SJCRH30 (cell line): ENCODE measurements at regions not wholly inside any gene's neighbourhood (a gene's known extent, or its start where the extent isn't known, plus 50 kb on each side); places are given as distances from the start of the nearest gene placed in this dataset.
"Not testable (repeated sequence)": the region's sequence is repeated elsewhere in the genome, so short reads cannot be mapped to it uniquely, and the experiment has no call there.

ENCODE experiments used
- DNase-seq, 2 experiments: peaks; one replicate each; pipeline ENCODE4 v3.0.0-alpha.2; 2015 to 2020
- H3K27ac ChIP-seq: fragments of 250-450 bp; sonication (Bioruptor Pico); 2 replicates; pipeline ENCODE4 v1.5.1; 2020; ENCODE audit warnings: mild to moderate bottlenecking, moderate library complexity
- H3K27me3 ChIP-seq: fragments of 250-450 bp; sonication (Bioruptor Pico); 2 replicates; pipeline ENCODE4 v1.5.1; 2020; ENCODE audit warnings: mild to moderate bottlenecking, moderate library complexity
- H3K36me3 ChIP-seq: fragments of 250-450 bp; sonication (Bioruptor Pico); 2 replicates; pipeline ENCODE4 v1.5.1; 2020; ENCODE audit warnings: mild to moderate bottlenecking, moderate library complexity
- H3K4me1 ChIP-seq: fragments of 250-450 bp; sonication (Bioruptor Pico); 2 replicates; pipeline ENCODE4 v1.5.1; 2020; ENCODE audit warnings: mild to moderate bottlenecking, moderate library complexity
- H3K4me3 ChIP-seq: fragments of 250-450 bp; sonication (Bioruptor Pico); 2 replicates; pipeline ENCODE4 v1.5.1; 2020; ENCODE audit warnings: mild to moderate bottlenecking, moderate library complexity
- H3K9me3 ChIP-seq: fragments of 250-450 bp; sonication (Bioruptor Pico); replicated peaks from 2 replicates; pipeline ENCODE4 v1.5.1; 2020; ENCODE audit warnings: mild to moderate bottlenecking, moderate library complexity

GRCh38 chr4:137376312-137376711, 156.0 kb downstream of the PCDH18 start:
- no peak overlapping the region for H3K4me3 ChIP-seq
- H3K27me3 ChIP-seq = no peaks in the 10 kb centered on the region
- no peak for DNase-seq
- H3K9me3 ChIP-seq = no peaks in the 10 kb centered on the region
- H3K36me3 ChIP-seq = no peaks in the 10 kb centered on the region
- H3K27ac ChIP-seq = no peak overlapping the region
- no peaks in the 10 kb centered on the region for H3K4me1 ChIP-seq

GRCh38 chr4:137375111-137375850, 157.0 kb downstream of the PCDH18 start:
- no peak overlapping the region for H3K27ac ChIP-seq
- DNase-seq = no peak
- no peaks in the 10 kb centered on the region for H3K27me3 ChIP-seq
- no peak overlapping the region for H3K4me3 ChIP-seq
- H3K36me3 ChIP-seq = no peaks in the 10 kb centered on the region
- H3K9me3 ChIP-seq = no peaks in the 10 kb centered on the region
- H3K4me1 ChIP-seq = peaks cover 7% of the 10 kb centered on the region; the same call in 1 of the 2 replicates

- Histone ChIP-seq H3K27me3 (no peaks in the 10 kb centered on the region), H3K27ac (peak overlapping the region; percentile 55), H3K9me3 (no peaks in the 10 kb centered on the region), H3K4me1 (peaks cover 13% of the 10 kb centered on the region; the same call in 1 of the 2 replicates), H3K36me3 (no peaks in the 10 kb centered on the region), H3K4me3 (no peak overlapping the region)
- peak; percentile 4 to 57 for DNase-seq
Measured at GRCh38 chr4:137370679-137371078, 161.6 kb downstream of the PCDH18 start.

GRCh38 chr4:137370206-137370633, 162.1 kb downstream of the PCDH18 start:
- H3K36me3 ChIP-seq = no peaks in the 10 kb centered on the region
- peak overlapping the region; percentile 55 for H3K27ac ChIP-seq
- no peak overlapping the region for H3K4me3 ChIP-seq
- no peaks in the 10 kb centered on the region for H3K9me3 ChIP-seq
- peaks cover 13% of the 10 kb centered on the region; the same call in 1 of the 2 replicates for H3K4me1 ChIP-seq
- DNase-seq = peak in 1 of 2 experiments; percentile 52
- H3K27me3 ChIP-seq = no peaks in the 10 kb centered on the region

- H3K4me1 ChIP-seq = peaks cover 13% of the 10 kb centered on the region; the same call in 1 of the 2 replicates
- H3K27me3 ChIP-seq = no peaks in the 10 kb centered on the region
- H3K27ac ChIP-seq = no peak overlapping the region
- no peaks in the 10 kb centered on the region for H3K9me3 ChIP-seq
- no peak for DNase-seq
- H3K36me3 ChIP-seq = no peaks in the 10 kb centered on the region
- H3K4me3 ChIP-seq = no peak overlapping the region
Measured at GRCh38 chr4:137367620-137368019, 164.7 kb downstream of the PCDH18 start.

GRCh38 chr4:137363496-137363895, 168.8 kb downstream of the PCDH18 start:
- Histone ChIP-seq H3K4me3 (no peak overlapping the region), H3K27me3 (no peaks in the 10 kb centered on the region), H3K36me3 (no peaks in the 10 kb centered on the region), H3K4me1 (peaks cover 26% of the 10 kb centered on the region), H3K9me3 (no peaks in the 10 kb centered on the region), H3K27ac (no peak overlapping the region)
- no peak for DNase-seq

- peaks cover 30% of the 10 kb centered on the region for H3K4me1 ChIP-seq
- H3K9me3 ChIP-seq = no peaks in the 10 kb centered on the region
- no peaks in the 10 kb centered on the region for H3K27me3 ChIP-seq
- H3K27ac ChIP-seq = no peak overlapping the region
- no peaks in the 10 kb centered on the region for H3K36me3 ChIP-seq
- no peak overlapping the region for H3K4me3 ChIP-seq
- no peak for DNase-seq
Measured at GRCh38 chr4:137361756-137362470, 170.4 kb downstream of the PCDH18 start.

- Histone ChIP-seq H3K4me3 (no peak overlapping the region), H3K27ac (peak overlapping the region; percentile 90)
Measured at GRCh38 chr4:137360761-137361160, 171.5 kb downstream of the PCDH18 start.

GRCh38 chr4:137359691-137360315, 172.5 kb downstream of the PCDH18 start:
- peaks cover 30% of the 10 kb centered on the region for H3K4me1 ChIP-seq
- H3K27me3 ChIP-seq = no peaks in the 10 kb centered on the region
- peak; percentile 57 to 77 for DNase-seq
- peak overlapping the region; percentile 90 for H3K27ac ChIP-seq
- no peak overlapping the region for H3K4me3 ChIP-seq
- no peaks in the 10 kb centered on the region for H3K36me3 ChIP-seq
- H3K9me3 ChIP-seq = no peaks in the 10 kb centered on the region

More at GRCh38 chr4:137360761-137361160, 171.5 kb downstream of the PCDH18 start:
- Histone ChIP-seq H3K9me3 (no peaks in the 10 kb centered on the region), H3K36me3 (no peaks in the 10 kb centered on the region), H3K4me1 (peaks cover 30% of the 10 kb centered on the region), H3K27me3 (no peaks in the 10 kb centered on the region)
- peak in 1 of 2 experiments; percentile 21 for DNase-seq

- H3K27ac ChIP-seq, H3K9me3 ChIP-seq, H3K36me3 ChIP-seq, DNase-seq, H3K27me3 ChIP-seq, H3K4me3 ChIP-seq: not testable (repeated sequence)
- peaks cover 14% of the 10 kb centered on the region for H3K4me1 ChIP-seq
Measured at GRCh38 chr4:137354562-137354961, 177.7 kb downstream of the PCDH18 start.

GRCh38 chr4:137347371-137347770, 184.9 kb downstream of the PCDH18 start:
- Histone ChIP-seq H3K27me3 (no peaks in the 10 kb centered on the region), H3K4me3 (no peak overlapping the region)
- DNase-seq = no peak

GRCh38 chr4:137345597-137345996, 186.7 kb downstream of the PCDH18 start:
- H3K4me1 ChIP-seq = no peaks in the 10 kb centered on the region
- DNase-seq = no peak
- H3K9me3 ChIP-seq = no peaks in the 10 kb centered on the region
- no peaks in the 10 kb centered on the region for H3K27me3 ChIP-seq
- H3K27ac ChIP-seq = no peak overlapping the region
- no peak overlapping the region for H3K4me3 ChIP-seq
- no peaks in the 10 kb centered on the region for H3K36me3 ChIP-seq

More at GRCh38 chr4:137347371-137347770, 184.9 kb downstream of the PCDH18 start:
- Histone ChIP-seq H3K4me1 (no peaks in the 10 kb centered on the region), H3K36me3 (no peaks in the 10 kb centered on the region), H3K9me3 (no peaks in the 10 kb centered on the region), H3K27ac (no peak overlapping the region)

- H3K4me1 ChIP-seq = no peaks in the 10 kb centered on the region
- DNase-seq = no peak
Measured at GRCh38 chr4:137343221-137343620, 189.1 kb downstream of the PCDH18 start.

GRCh38 chr4:137333031-137333430, 199.3 kb downstream of the PCDH18 start:
- H3K27ac ChIP-seq = no peak overlapping the region
- no peak overlapping the region for H3K4me3 ChIP-seq
- no peak for DNase-seq
- H3K4me1 ChIP-seq = no peaks in the 10 kb centered on the region
- H3K27me3 ChIP-seq = no peaks in the 10 kb centered on the region
- H3K36me3 ChIP-seq = no peaks in the 10 kb centered on the region
- no peaks in the 10 kb centered on the region for H3K9me3 ChIP-seq

More at GRCh38 chr4:137343221-137343620, 189.1 kb downstream of the PCDH18 start:
- Histone ChIP-seq H3K36me3 (no peaks in the 10 kb centered on the region), H3K9me3 (no peaks in the 10 kb centered on the region), H3K27ac (no peak overlapping the region), H3K4me3 (no peak overlapping the region), H3K27me3 (no peaks in the 10 kb centered on the region)

- no peak overlapping the region for H3K27ac ChIP-seq
Measured at GRCh38 chr4:137312257-137312656, 220.0 kb downstream of the PCDH18 start.

More at GRCh38 chr4:137312257-137312656, 220.0 kb downstream of the PCDH18 start:
- Histone ChIP-seq H3K27me3 (no peaks in the 10 kb centered on the region), H3K9me3 (no peaks in the 10 kb centered on the region), H3K36me3 (no peaks in the 10 kb centered on the region), H3K4me3 (no peak overlapping the region), H3K4me1 (peaks cover 17% of the 10 kb centered on the region)
- DNase-seq = no peak
